Lower leg skin (tissue), 3 donors: ENCODE measurements at regions not wholly inside any gene's neighbourhood (a gene's known extent, or its start where the extent isn't known, plus 50 kb on each side); places are given as distances from the start of the nearest gene placed in this dataset.

Experiments
- CTCF ChIP-seq, 3 donors: fragments of 450-650 bp; IDR thresholded peaks; one replicate each; pipeline ENCODE4 v1.5.1; 2016; ENCODE audit warnings: antibody characterized with exemption in 3 of 3, mild to moderate bottlenecking in 3 of 3, moderate library complexity in 2 of 3
- POLR2A ChIP-seq, 2 donors: fragments of 450-650 bp; IDR thresholded peaks; one replicate each; pipeline ENCODE4 v1.6.1; 2016 to 2017; ENCODE audit warnings: antibody characterized with exemption in 2 of 2, mild to moderate bottlenecking in 1 of 2, moderate library complexity in 1 of 2

GRCh38 chr6:95795927-95796326 is 218.6 kb downstream of the MANEA start:
- TF ChIP-seq POLR2A (IDR thresholded peaks at IDR 0.05) (no peak), CTCF (IDR thresholded peaks at IDR 0.05) (no peak)
